ENCODE measurements at regions not wholly inside any gene's neighbourhood (a gene's known extent, or its start where the extent isn't known, plus 50 kb on each side); places are given as distances from the start of the nearest gene placed in this dataset.

DNA sequence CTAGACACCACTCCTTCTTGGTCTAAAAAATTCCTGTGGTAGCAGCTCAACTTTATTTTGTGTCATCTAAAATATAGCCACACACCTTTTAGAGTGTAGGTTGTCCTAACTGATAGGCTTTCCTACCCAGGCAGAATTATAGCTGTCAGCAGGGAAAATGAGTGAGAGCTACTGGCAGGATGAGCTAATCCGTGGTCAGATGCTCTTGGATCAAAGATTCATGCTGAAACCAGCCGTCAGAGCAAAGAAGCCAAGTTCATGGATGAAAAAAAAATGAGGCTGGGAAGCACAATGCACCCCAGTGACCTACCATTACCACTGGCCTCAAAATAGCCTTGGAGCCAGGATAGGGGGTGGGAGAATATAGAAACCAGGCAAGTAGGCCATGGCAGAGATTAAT is 113.1 kb upstream of the BLID start:
- TF ChIP-seq, protein P1, sequence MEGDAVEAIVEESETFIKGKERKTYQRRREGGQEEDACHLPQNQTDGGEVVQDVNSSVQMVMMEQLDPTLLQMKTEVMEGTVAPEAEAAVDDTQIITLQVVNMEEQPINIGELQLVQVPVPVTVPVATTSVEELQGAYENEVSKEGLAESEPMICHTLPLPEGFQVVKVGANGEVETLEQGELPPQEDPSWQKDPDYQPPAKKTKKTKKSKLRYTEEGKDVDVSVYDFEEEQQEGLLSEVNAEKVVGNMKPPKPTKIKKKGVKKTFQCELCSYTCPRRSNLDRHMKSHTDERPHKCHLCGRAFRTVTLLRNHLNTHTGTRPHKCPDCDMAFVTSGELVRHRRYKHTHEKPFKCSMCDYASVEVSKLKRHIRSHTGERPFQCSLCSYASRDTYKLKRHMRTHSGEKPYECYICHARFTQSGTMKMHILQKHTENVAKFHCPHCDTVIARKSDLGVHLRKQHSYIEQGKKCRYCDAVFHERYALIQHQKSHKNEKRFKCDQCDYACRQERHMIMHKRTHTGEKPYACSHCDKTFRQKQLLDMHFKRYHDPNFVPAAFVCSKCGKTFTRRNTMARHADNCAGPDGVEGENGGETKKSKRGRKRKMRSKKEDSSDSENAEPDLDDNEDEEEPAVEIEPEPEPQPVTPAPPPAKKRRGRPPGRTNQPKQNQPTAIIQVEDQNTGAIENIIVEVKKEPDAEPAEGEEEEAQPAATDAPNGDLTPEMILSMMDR (IDR thresholded peaks at IDR 0.05) = no peak
- TF ChIP-seq POLR2A (IDR thresholded peaks at IDR 0.05) (no peak), EP300 (IDR thresholded peaks at IDR 0.05) (no peak)

Measured in ovary (tissue), 3 donors.